ENCODE measurements at regions not wholly inside any gene's neighbourhood (a gene's known extent, or its start where the extent isn't known, plus 50 kb on each side); places are given as distances from the start of the nearest gene placed in this dataset.

DNA sequence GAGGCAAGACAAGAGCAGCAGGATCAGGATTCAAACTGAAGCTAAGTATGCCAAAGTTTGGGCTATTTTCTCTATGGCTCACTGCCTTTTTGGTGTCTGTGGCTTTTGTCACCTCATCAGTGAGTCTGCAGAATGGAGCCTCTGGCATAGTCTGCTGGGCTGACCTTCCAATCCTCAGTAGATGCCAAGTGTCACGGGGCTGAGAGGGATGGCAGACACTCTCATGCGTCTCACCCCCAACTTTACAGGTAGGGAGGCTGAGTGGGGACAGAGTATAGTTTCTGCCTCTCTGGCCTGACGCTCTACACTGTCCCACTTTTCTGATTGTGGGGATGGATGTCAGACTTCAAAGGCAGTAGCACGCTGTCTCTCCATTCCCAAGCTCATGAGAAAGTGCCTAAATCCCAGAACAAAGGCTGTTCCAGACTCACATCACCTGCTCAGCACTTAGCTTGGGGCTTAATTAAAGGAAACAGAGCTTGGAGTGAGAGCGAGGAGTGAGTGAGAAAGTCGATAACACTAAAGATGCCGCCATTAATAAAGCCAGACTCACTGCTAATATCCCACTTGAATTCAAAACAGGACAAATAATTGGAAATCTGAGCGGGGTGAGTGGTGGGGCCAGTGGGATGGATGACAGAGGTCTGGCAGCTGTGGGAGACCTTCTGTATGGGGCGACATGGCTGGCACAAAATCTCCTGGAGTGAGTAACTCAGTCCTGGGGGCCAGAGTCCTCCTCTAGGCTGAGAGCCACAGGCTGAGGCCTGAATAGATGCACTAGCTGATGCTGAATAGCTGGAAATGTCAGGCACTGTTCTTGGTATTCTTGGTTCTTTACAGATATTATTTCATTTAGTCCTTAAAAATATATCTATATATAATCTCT, 78.4 kb upstream of the MRPS22 start:
- in situ Hi-C loops (cut with MboI) (no loop called here), intact Hi-C loops (cut with micrococcal nuclease) (no loop called here)
- no peaks in the 10 kb centered on the region for H4K20me1 ChIP-seq (replicated peaks; ENCODE audit: control insufficient read depth, insufficient read depth, low read length)
- no peak overlapping the region for H3K4me3 ChIP-seq
- no peak overlapping the region for H3K4me2 ChIP-seq (ENCODE audit: insufficient read depth, low read length)
- H2AFZ ChIP-seq (ENCODE audit: low read depth, low read length) = peak overlapping the region; percentile 34
- no peak overlapping the region for H3K27ac ChIP-seq (ENCODE audit: extremely low read depth, low read depth, low read length)
- BruUV-seq (replicated peaks) = no TSS peak
- no peak for DNase-seq (ENCODE audit: extremely low read depth in 1 of 4, low spot score in 3 of 4)
- no peaks in the 10 kb centered on the region for H3K9me1 ChIP-seq (ENCODE audit: control insufficient read depth, insufficient read depth, low read length)
- no peak for ATAC-seq
- H3K9me3 ChIP-seq (replicated peaks; ENCODE audit: control insufficient read depth, insufficient read depth, low read depth, low read length) = no peaks in the 10 kb centered on the region
- CTCF ChIA-PET (ENCODE audit: low intra/inter-chr PET ratio) = no interaction called here
- no peaks in the 10 kb centered on the region for H3K27me3 ChIP-seq (ENCODE audit: control insufficient read depth in 2 of 2, insufficient read depth in 2 of 2, low read length in 2 of 2)
- POLR2A ChIA-PET = interaction anchor here (0.6 to 0.9 kb wide), 3 partner anchors 10 to 683 kb away, joined by 3 to 5 read pairs (median 3); no protein-coding TSS in a partner anchor
- H3K79me2 ChIP-seq (ENCODE audit: control insufficient read depth, insufficient read depth, low read length) = no peaks in the 10 kb centered on the region
- WGBS (ENCODE audit: insufficient coverage, low coverage, missing lambda C conversion rate) = 26% methylated on average over 9 of the region's 9 CpGs
- H3K9ac ChIP-seq (ENCODE audit: insufficient read depth in 1 of 2, low read depth in 2 of 2, low read length in 2 of 2) = no peak overlapping the region
- no peak for FAIRE-seq
- no peaks in the 10 kb centered on the region for H3K36me3 ChIP-seq (ENCODE audit: control insufficient read depth, insufficient read depth, low read length)
- peaks cover 0 to 5% of the 10 kb centered on the region in 2 experiments; a peak in 1 of 5 replicates for H3K4me1 ChIP-seq (replicated peaks in 1 of 2; ENCODE audit: control insufficient read depth in 2 of 2, insufficient read depth in 2 of 2, low read length in 2 of 2)
- no peak for TF ChIP-seq ZFPM2 (CRISPR knock-in tag; IDR thresholded peaks at IDR 0.05)
- TF ChIP-seq ZNF24 (IDR thresholded peaks at IDR 0.05) = no peak
- TF ChIP-seq ZBTB43 (CRISPR knock-in tag; IDR thresholded peaks at IDR 0.05) = no peak
- TF ChIP-seq FOSL1 (tag; conservative IDR thresholded peaks at IDR 0.05) = no peak
- no peak for TF ChIP-seq ZNF766 (CRISPR knock-in tag; conservative IDR thresholded peaks at IDR 0.05)
- no peak for TF ChIP-seq ZNF280A (IDR thresholded peaks at IDR 0.05; ENCODE audit: low read depth, partially characterized antibody)
- no peak for TF ChIP-seq DDX20 (tag; IDR thresholded peaks at IDR 0.05; ENCODE audit: low read depth)
- TF ChIP-seq HDAC1 (IDR thresholded peaks at IDR 0.05) = no peak
- TF ChIP-seq GATAD2A (IDR thresholded peaks at IDR 0.05) = no peak
- TF ChIP-seq POU5F1 (IDR thresholded peaks at IDR 0.05; ENCODE audit: borderline replicate concordance, low read depth, low read length, partially characterized antibody) = no peak
- TF ChIP-seq NFE2 (IDR thresholded peaks at IDR 0.05; ENCODE audit: low read depth) = no peak
- TF ChIP-seq TCF3 (CRISPR knock-in tag; IDR thresholded peaks at IDR 0.05) = no peak
- TF ChIP-seq MCM2 (IDR thresholded peaks at IDR 0.05; ENCODE audit: low read depth) = no peak
- no peak for TF ChIP-seq U2AF1 (optimal IDR thresholded peaks at IDR 0.05; ENCODE audit: low read depth, low read length)
- TF ChIP-seq ZNF232 (CRISPR knock-in tag; IDR thresholded peaks at IDR 0.05) = no peak
- TF ChIP-seq ZNF436 (CRISPR knock-in tag; IDR thresholded peaks at IDR 0.05) = no peak
- no peak for TF ChIP-seq PREB (CRISPR knock-in tag; IDR thresholded peaks at IDR 0.05)
- TF ChIP-seq FOXK1 (CRISPR knock-in tag; IDR thresholded peaks at IDR 0.05; ENCODE audit: borderline replicate concordance) = no peak
